PC-3 (cell line): ENCODE measurements at regions not wholly inside any gene's neighbourhood (a gene's known extent, or its start where the extent isn't known, plus 50 kb on each side); places are given as distances from the start of the nearest gene placed in this dataset.

Source experiments
- EZH2 ChIP-seq: fragments of 300-600 bp; sonication (generic); IDR thresholded peaks from one replicate; pipeline ENCODE4 v1.6.1; 2017; ENCODE audit warnings: antibody characterized with exemption, mild to moderate bottlenecking, low read length; ENCODE audit not compliant: unreplicated experiment
- TF ChIP-seq, protein P1 (sequence below): fragments of 300-600 bp; sonication (generic); conservative IDR thresholded peaks from 2 replicates; pipeline ENCODE4 v1.5.1; 2017; ENCODE audit warnings: antibody characterized with exemption, low read depth, mild to moderate bottlenecking, low read length

DNA sequence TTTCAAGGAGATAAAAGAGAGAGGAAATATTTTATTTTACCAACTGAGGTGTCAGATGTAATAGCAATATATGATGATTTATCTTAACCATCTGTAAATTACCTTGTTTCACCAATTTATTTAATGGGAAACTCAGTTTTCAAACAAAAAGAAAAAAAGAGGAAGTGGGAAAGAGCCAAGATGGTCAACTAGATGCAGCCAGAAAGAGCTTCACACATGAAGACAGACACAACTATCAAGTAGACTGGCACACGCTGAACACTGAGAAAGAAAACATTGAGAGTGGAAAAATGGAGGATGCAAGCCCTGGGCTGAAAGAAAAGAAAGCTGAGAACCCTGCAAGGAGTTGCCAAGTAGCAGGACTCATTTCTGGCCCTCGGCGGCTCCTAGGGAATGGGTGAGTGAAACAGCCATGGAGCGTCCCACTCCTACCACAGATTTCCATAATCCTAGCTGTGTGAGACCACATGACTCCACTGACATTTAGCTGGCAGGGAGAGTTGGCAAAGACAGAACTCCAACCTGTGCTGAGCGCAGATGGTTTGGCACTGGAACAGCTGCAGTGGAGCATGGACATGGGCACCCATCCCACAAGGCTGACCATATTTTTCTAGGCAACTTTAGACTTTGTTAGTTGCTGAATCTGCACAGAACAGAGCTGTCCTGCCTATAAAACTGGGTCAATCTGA lies 409.3 kb downstream of the FAM47B start:
- TF ChIP-seq, protein P1, sequence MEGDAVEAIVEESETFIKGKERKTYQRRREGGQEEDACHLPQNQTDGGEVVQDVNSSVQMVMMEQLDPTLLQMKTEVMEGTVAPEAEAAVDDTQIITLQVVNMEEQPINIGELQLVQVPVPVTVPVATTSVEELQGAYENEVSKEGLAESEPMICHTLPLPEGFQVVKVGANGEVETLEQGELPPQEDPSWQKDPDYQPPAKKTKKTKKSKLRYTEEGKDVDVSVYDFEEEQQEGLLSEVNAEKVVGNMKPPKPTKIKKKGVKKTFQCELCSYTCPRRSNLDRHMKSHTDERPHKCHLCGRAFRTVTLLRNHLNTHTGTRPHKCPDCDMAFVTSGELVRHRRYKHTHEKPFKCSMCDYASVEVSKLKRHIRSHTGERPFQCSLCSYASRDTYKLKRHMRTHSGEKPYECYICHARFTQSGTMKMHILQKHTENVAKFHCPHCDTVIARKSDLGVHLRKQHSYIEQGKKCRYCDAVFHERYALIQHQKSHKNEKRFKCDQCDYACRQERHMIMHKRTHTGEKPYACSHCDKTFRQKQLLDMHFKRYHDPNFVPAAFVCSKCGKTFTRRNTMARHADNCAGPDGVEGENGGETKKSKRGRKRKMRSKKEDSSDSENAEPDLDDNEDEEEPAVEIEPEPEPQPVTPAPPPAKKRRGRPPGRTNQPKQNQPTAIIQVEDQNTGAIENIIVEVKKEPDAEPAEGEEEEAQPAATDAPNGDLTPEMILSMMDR, result no peak
- no peak for TF ChIP-seq EZH2
